HG02759 (cell line): ENCODE measurements at regions not wholly inside any gene's neighbourhood (a gene's known extent, or its start where the extent isn't known, plus 50 kb on each side); places are given as distances from the start of the nearest gene placed in this dataset.
"Not testable (repeated sequence)": the region's sequence is repeated elsewhere in the genome, so short reads cannot be mapped to it uniquely, and the experiment has no call there.

ENCODE experiments used
- ATAC-seq: cut with Tn5 transposase; IDR thresholded peaks from one replicate; pipeline ENCODE4 v1.9.1; 2021; ENCODE audit warnings: mild to moderate bottlenecking, moderate library complexity; ENCODE audit not compliant: unreplicated experiment

GRCh38 chr3:173342679-173343078 lies 54.9 kb upstream of the NLGN1 start:
- no peak for ATAC-seq

GRCh38 chr3:173340626-173341025 lies 56.9 kb upstream of the NLGN1 start:
- no peak for ATAC-seq

GRCh38 chr3:173336261-173336660 lies 61.3 kb upstream of the NLGN1 start:
- no peak for ATAC-seq

GRCh38 chr3:173306110-173306509 lies 91.4 kb upstream of the NLGN1 start:
- no peak for ATAC-seq

GRCh38 chr3:173304182-173304800 lies 93.3 kb upstream of the NLGN1 start:
- ATAC-seq: no peak

GRCh38 chr3:173301647-173302046 lies 95.9 kb upstream of the NLGN1 start:
- no peak for ATAC-seq

GRCh38 chr3:173289072-173289471 lies 108.5 kb upstream of the NLGN1 start:
- ATAC-seq: no peak

GRCh38 chr3:173287361-173287760 lies 110.2 kb upstream of the NLGN1 start:
- ATAC-seq: no peak

- not testable (repeated sequence) for ATAC-seq
These were observed 111.0 kb upstream of the NLGN1 start for GRCh38 chr3:173286507-173286906.

- no peak for ATAC-seq
These were observed 113.2 kb upstream of the NLGN1 start for GRCh38 chr3:173284301-173284700.

- ATAC-seq: peak; percentile 69
These were observed 121.8 kb upstream of the NLGN1 start for GRCh38 chr3:173275740-173276139.

- ATAC-seq: no peak
These were observed 123.7 kb upstream of the NLGN1 start for GRCh38 chr3:173273838-173274237.

GRCh38 chr3:173268781-173269180 lies 127.7 kb upstream of the SPATA16 start:
- no peak for ATAC-seq

GRCh38 chr3:173267716-173268115 lies 126.7 kb upstream of the SPATA16 start:
- no peak for ATAC-seq

GRCh38 chr3:173266441-173266840 lies 125.4 kb upstream of the SPATA16 start:
- ATAC-seq: no peak

- no peak for ATAC-seq
These were observed 117.7 kb upstream of the SPATA16 start for GRCh38 chr3:173258697-173259096.

GRCh38 chr3:173257797-173258196 lies 116.8 kb upstream of the SPATA16 start:
- ATAC-seq: no peak

- ATAC-seq: no peak
These were observed 114.5 kb upstream of the SPATA16 start for GRCh38 chr3:173255555-173255954.

GRCh38 chr3:173253471-173253870 lies 112.4 kb upstream of the SPATA16 start:
- no peak for ATAC-seq

GRCh38 chr3:173249457-173249856 lies 108.4 kb upstream of the SPATA16 start:
- peak; percentile 42 for ATAC-seq

GRCh38 chr3:173241727-173242126 lies 100.7 kb upstream of the SPATA16 start:
- ATAC-seq: no peak

GRCh38 chr3:173238091-173238490 lies 97.1 kb upstream of the SPATA16 start:
- no peak for ATAC-seq

GRCh38 chr3:173225351-173225750 lies 84.3 kb upstream of the SPATA16 start:
- no peak for ATAC-seq
